H1 (cell line): ENCODE measurements at regions not wholly inside any gene's neighbourhood (a gene's known extent, or its start where the extent isn't known, plus 50 kb on each side); places are given as distances from the start of the nearest gene placed in this dataset.

Source experiments
- RAD21 ChIP-seq, 2 experiments: IDR thresholded peaks in 1 of 2; conservative IDR thresholded peaks in 1 of 2; 2 replicates each; pipeline ENCODE4 v1.6.1; 2011; ENCODE audit warnings: low read depth in 2 of 2, low read length in 2 of 2, improper control_type of control experiment in 1 of 2, inconsistent platforms in 1 of 2, mild to moderate bottlenecking in 1 of 2, moderate library complexity in 1 of 2
- SIRT6 ChIP-seq: IDR thresholded peaks from one replicate; pipeline ENCODE4 v1.7.1; 2012; ENCODE audit warnings: low read length, inconsistent platforms
- TAF1 ChIP-seq: IDR thresholded peaks from 2 replicates; pipeline ENCODE4 v1.6.1; 2011; ENCODE audit warnings: mild to moderate bottlenecking, low read depth, low read length
- TF ChIP-seq, protein P1 (sequence below): fragments of 300-600 bp; sonication (generic); IDR thresholded peaks from 2 replicates; pipeline ENCODE4 v1.7.1; 2012; ENCODE audit warnings: low read length, moderate library complexity, mild to moderate bottlenecking, inconsistent platforms; ENCODE audit not compliant: insufficient replicate concordance

DNA sequence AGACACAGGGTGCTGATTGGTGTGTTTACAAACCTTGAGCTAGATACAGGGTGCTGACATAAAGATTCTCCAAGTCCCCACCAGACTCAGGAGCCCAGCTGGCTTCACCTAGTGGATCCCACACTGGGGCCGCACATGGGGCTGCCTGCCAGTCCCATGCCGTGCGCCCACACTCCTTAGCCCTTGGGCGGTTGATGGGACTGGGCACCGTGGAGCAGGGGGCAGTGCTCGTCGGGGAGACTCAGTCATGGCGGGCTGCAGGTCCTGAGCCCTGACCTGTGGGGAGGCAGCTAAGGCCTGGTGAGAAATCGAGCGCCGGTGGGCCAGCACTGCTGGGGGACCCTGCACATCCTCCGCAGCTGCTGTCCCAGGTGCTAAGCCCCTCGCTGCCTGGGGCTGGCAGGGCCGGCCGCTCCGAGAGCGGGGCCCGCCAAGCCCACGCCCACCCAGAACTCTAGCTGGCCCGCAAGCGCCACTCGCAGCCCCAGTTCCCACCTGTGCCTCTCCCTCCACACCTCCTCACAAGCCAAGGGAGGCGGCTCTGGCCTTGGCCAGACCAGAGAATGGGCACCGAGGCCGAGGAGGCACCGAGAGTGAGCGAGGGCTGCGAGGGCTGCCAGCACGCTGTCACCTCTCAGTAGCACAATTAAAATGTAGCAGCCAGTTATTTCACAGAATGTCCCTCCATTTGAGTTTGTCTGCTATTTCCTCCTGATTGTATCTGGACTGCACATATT lies 76.1 kb upstream of the PNPLA4 start (continued):
- TF ChIP-seq, protein P1, sequence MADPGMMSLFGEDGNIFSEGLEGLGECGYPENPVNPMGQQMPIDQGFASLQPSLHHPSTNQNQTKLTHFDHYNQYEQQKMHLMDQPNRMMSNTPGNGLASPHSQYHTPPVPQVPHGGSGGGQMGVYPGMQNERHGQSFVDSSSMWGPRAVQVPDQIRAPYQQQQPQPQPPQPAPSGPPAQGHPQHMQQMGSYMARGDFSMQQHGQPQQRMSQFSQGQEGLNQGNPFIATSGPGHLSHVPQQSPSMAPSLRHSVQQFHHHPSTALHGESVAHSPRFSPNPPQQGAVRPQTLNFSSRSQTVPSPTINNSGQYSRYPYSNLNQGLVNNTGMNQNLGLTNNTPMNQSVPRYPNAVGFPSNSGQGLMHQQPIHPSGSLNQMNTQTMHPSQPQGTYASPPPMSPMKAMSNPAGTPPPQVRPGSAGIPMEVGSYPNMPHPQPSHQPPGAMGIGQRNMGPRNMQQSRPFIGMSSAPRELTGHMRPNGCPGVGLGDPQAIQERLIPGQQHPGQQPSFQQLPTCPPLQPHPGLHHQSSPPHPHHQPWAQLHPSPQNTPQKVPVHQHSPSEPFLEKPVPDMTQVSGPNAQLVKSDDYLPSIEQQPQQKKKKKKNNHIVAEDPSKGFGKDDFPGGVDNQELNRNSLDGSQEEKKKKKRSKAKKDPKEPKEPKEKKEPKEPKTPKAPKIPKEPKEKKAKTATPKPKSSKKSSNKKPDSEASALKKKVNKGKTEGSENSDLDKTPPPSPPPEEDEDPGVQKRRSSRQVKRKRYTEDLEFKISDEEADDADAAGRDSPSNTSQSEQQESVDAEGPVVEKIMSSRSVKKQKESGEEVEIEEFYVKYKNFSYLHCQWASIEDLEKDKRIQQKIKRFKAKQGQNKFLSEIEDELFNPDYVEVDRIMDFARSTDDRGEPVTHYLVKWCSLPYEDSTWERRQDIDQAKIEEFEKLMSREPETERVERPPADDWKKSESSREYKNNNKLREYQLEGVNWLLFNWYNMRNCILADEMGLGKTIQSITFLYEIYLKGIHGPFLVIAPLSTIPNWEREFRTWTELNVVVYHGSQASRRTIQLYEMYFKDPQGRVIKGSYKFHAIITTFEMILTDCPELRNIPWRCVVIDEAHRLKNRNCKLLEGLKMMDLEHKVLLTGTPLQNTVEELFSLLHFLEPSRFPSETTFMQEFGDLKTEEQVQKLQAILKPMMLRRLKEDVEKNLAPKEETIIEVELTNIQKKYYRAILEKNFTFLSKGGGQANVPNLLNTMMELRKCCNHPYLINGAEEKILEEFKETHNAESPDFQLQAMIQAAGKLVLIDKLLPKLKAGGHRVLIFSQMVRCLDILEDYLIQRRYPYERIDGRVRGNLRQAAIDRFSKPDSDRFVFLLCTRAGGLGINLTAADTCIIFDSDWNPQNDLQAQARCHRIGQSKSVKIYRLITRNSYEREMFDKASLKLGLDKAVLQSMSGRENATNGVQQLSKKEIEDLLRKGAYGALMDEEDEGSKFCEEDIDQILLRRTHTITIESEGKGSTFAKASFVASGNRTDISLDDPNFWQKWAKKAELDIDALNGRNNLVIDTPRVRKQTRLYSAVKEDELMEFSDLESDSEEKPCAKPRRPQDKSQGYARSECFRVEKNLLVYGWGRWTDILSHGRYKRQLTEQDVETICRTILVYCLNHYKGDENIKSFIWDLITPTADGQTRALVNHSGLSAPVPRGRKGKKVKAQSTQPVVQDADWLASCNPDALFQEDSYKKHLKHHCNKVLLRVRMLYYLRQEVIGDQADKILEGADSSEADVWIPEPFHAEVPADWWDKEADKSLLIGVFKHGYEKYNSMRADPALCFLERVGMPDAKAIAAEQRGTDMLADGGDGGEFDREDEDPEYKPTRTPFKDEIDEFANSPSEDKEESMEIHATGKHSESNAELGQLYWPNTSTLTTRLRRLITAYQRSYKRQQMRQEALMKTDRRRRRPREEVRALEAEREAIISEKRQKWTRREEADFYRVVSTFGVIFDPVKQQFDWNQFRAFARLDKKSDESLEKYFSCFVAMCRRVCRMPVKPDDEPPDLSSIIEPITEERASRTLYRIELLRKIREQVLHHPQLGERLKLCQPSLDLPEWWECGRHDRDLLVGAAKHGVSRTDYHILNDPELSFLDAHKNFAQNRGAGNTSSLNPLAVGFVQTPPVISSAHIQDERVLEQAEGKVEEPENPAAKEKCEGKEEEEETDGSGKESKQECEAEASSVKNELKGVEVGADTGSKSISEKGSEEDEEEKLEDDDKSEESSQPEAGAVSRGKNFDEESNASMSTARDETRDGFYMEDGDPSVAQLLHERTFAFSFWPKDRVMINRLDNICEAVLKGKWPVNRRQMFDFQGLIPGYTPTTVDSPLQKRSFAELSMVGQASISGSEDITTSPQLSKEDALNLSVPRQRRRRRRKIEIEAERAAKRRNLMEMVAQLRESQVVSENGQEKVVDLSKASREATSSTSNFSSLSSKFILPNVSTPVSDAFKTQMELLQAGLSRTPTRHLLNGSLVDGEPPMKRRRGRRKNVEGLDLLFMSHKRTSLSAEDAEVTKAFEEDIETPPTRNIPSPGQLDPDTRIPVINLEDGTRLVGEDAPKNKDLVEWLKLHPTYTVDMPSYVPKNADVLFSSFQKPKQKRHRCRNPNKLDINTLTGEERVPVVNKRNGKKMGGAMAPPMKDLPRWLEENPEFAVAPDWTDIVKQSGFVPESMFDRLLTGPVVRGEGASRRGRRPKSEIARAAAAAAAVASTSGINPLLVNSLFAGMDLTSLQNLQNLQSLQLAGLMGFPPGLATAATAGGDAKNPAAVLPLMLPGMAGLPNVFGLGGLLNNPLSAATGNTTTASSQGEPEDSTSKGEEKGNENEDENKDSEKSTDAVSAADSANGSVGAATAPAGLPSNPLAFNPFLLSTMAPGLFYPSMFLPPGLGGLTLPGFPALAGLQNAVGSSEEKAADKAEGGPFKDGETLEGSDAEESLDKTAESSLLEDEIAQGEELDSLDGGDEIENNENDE = no peak
- TF ChIP-seq SIRT6 (no peak), TAF1 (no peak), RAD21 (IDR thresholded peaks at IDR 0.05 in 1 of 2, conservative IDR thresholded peaks at IDR 0.05 in 1 of 2; ENCODE audit: low read depth in 2 of 2, low read length in 2 of 2) (no peak)
